ENCODE measurements at regions not wholly inside any gene's neighbourhood (a gene's known extent, or its start where the extent isn't known, plus 50 kb on each side); places are given as distances from the start of the nearest gene placed in this dataset.
"Not testable (repeated sequence)": the region's sequence is repeated elsewhere in the genome, so short reads cannot be mapped to it uniquely, and the experiment has no call there.

DNA sequence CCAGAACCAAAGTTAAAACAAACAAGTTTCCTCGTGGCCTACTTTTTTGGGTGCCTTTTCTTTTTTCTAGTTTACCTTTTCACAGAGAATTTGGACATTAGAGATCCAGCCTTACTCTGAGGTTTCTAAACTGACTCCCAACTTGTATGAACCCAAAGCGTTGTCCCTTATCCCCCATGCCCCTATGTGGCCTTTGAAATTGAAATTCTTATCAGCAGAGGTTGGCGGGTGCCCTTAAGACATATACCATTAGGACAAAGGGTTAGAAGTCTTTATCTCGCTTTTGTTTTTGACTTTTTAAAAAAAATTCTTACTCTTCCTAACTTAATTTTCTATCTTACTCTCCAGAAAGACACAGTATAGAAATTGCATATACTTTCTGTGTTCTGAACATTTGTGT lies 76.3 kb upstream of the C7orf33 start:
- DNase-seq (ENCODE audit: low read depth in 3 of 3), result no peak

DNA sequence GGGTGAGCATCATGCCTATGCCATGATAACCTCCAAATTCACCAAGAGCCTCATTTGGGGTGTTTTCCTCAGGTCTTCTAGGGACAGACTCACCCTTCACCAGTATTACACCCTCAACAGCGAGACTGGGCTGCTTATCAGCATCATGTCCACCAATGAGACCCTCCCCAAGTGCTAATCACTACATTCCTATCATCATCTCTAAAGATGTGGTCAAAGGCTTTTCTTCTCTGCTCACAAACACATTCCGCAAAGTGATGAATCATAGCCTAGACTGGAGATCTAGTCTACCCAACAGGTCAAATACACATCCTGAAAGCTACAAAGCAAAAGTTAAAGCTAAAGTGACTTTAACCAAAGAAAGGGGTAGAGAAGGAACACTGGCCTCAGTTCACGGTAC lies 75.3 kb upstream of the C7orf33 start:
- no peak for DNase-seq (ENCODE audit: low read depth in 3 of 3)

DNA sequence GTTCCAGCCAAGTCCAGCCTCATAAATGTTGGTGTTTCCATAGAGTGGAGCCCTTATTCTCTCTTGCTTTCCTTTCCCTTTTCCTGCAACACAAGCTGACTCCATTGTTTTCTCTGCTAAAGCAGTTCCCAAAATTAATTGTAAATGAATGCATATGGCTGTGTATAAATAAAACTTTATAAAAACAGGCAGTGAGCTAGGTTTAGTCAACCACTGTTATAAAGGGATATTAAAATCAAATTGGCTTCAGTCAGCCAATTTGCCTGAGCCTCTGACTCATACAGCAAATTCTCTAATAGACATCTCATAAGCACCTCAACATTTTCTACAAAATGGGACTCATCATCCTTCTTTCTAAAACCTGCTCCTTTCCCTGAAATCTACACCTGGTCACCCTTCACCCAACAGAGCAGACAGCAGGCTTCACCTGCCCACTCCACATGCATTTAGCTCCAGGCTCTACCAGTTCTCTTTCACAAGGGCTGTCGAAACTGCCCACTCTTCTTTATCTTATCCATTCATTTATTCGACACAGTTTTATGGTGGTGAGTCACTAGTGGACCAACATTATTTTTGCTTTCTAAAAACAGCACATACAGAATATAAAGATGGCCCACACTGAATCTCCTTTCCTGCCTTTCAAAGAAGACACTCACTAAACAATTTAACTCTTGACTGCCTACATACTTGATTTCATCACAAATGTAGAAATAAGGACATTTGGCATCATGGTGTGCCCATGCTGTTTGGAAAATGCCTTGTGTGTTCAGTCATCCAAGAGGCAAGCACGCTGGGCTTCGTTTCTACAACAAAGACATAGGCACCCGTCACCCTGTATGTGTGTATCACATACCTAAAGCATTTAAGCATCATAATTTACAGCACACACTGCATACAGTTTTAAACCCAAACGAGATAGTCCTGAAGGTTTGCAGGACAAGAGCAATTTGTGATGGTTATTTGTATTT lies 74.6 kb upstream of the C7orf33 start:
- DNase-seq (ENCODE audit: low read depth in 3 of 3), result no peak

DNA sequence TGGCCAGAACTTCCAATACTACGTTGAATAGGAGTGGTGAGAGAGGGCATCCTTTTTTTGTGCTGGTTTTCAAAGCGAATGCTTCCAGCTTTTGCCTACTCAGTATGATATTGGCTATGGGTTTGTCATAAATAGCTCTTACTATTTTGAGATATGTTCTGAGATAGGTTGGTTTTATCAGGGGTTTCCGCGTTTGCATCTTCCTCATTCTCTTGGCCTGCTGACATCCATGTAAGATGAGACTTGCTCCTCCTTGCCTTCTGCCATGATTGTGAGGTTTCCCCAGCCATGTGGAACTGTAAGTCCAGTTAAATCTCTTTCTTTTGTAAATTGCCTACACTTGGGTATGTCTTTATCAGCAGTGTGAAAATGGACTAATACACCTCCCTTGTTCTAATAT lies 71.2 kb upstream of the C7orf33 start:
- not testable (repeated sequence) for DNase-seq (ENCODE audit: low read depth in 3 of 3)

DNA sequence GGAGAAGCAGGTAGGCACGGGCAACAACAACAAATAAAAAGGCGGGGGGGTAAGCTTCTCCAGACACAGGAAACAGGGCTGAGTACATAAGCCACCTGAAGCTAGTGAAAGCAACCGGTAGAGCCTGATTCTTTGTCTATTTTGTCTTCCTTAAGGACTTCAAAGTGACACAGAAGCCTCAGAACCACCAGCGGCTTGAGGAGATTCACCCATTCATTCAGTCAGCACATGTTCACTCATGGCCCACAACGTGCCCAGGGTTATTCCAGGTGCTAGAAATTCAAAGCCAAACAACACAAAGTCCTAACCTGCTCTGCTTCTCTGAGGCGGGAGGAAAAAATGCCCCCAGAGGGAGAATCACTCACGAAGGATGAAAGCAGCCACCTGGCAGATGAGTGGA lies 69.3 kb upstream of the C7orf33 start:
- no peak for DNase-seq (ENCODE audit: low read depth in 3 of 3)

DNA sequence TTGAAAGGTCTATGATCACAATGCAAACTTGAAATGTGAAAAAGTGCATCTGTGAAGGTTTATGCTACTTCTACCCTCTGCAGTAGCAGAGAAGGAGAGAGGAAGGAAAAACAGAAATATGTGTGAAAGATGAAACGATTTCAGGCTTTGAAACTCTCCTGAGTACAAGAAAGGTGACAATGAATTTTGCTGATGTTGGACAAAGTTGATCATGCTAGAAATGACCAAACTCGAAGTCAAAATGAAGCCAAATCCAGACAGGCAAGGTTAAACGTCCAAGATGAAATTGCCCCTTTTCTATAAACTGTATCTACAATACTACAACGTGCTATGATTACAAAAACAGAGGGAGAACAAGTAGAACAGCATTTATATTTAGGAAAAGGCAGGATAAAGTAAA lies 67.0 kb upstream of the C7orf33 start:
- DNase-seq (ENCODE audit: low read depth in 3 of 3), result no peak

DNA sequence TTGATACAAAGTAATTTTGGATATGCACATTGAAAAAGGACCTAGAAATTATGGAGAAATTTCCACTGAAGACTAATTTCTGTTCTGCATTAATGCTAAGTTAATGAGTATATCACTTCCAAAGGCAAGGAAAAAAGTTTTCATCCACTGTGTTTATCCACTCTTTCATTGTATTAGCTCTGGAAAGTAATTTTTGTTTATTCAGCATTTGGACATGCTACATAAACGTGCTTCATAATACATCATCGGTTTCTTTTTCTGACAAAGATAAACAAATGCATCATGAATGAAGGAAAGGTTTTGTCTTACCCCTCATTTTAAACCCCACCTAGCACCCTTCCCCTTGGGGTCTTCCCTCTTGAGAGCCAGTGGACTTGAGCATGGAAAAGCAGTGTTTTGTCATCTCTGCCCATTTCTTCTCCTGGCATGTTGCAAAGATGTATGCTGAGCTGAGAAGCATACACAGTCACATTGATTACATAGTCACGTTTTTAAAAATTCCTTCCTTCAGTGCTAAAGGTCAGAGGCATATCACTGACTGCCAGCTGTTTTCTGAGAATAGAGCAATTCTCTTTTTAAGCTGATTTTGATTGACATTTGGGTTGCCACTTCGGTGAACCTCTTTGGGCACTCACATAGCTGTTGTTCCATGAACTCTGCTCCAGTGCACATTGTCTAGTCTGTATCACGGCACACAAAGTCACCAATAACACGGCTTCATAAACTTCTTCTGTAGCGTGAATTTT lies 65.9 kb upstream of the C7orf33 start:
- DNase-seq (ENCODE audit: low read depth in 3 of 3), result no peak

DNA sequence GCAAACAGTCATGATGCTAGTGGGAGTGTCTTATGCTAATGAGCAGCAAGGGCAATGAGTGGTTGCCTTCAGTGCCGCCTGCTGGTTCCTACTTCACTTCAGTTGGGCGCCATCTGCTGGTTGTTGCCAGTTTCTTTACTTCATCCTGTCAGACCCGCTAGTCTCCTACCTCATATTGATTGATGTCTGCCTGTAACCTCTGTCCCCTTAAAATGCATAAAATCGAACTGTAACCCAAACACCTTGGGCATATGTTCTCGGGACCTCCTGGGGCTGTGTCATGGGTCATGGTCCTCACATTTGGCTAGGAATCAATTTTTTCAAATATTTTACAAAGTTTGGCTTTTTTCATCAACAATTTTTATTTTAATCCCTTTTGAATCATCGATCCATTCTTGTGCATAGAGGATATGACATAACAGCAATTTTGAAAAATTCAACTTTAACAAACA lies 62.8 kb upstream of the C7orf33 start:
- peak; percentile 56 to 71 (median 68) for DNase-seq (ENCODE audit: low read depth in 3 of 3)

DNA sequence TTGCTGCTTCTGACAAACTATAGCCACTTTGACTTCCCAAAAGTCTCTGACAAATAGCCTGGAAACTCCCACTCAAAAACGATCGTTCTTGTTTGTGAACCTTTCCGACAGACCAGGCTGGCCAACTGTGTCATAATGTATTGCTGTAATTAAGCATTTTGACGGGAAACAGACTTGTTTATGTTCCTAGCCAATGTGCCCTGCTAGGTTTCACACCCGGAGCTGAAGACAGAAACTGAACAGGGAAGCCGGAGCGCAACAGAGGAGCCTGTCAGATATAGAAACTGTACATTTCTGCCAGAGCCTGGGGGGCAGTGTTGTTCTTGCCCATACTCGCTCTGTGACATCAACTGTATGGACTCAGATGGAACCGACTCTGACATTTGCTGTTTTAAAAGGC lies 55.3 kb upstream of the C7orf33 start:
- no peak for DNase-seq (ENCODE audit: low read depth in 3 of 3)

DNA sequence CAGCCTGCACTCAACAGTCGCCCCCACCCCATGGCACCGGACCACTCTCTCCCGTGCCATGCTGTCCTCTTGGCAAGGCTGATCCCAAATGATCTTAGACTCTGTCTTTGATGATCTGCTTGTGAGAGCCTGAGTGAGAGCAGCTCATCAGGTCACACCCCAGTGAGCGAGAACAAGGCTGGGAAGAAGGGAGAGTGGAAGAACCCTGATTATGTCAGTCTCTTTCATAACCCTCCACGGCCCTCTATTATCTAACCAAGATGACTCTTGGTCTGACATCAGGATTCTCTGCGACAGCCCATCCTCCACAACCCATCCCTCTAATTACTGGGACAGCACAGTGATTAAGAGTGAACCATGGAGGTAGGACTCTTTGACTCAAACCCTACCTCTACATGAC lies 53.1 kb upstream of the C7orf33 start:
- DNase-seq (ENCODE audit: low read depth in 3 of 3), result no peak

DNA sequence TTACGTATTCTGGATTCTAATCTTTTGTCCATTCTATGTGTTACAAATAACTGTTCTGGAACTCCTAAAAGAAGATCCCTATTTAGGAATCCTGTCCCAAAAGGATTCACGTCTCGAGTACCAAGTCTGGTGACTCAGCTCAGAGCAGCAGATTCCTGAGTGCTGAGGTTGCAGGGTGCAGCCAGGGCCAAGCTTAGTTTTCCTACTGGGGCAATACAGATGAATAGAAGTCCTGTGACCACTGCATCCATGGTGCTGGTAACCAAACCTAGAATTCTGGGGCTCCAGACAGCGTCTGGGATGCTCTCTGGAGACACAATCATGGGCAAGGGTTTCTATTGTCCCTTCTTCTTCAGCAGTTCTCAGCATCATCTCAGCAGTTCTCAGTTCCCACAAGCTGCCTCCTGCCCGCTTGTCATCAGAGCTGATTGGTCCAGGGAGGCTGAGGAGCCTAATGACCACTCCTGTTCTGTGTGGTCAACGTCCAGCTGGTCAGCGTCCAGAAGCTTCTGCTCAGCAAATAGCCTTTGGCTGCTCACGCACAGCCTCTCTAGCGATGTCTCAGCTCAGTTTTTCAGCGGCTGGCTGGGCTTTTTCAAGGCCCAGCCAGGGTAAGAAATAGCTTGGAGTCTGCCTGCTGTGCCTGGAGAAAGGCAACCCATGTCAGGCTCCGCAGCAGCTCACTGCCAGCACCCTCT lies 50.4 kb upstream of the C7orf33 start:
- no peak for DNase-seq (ENCODE audit: low read depth in 3 of 3)

Measured in stimulated activated CD4-positive, alpha-beta T cell treated with anti-CD3 and anti-CD28 coated beads, TNF-alpha, amount 100 ng/mL, for 4 hours (primary cell).